Ovary (tissue), 7 donors: ENCODE measurements at regions not wholly inside any gene's neighbourhood (a gene's known extent, or its start where the extent isn't known, plus 50 kb on each side); places are given as distances from the start of the nearest gene placed in this dataset.

Experiments used
- DNase-seq, 5 donors: peaks; one replicate each; pipeline ENCODE4 v3.0.0-alpha.2; 2019 to 2020
- H3K27ac ChIP-seq, 2 donors: fragments of 200-600 bp; one replicate each; pipeline versions ENCODE4 v1.5.1 to v1.8.0; 2019 to 2022
- H3K27me3 ChIP-seq: fragments of 200-600 bp; one replicate; pipeline ENCODE4 v1.8.0; 2022
- H3K36me3 ChIP-seq: fragments of 200-600 bp; sonication (generic); one replicate; pipeline ENCODE4 v1.5.1; 2019
- H3K4me1 ChIP-seq: one replicate; pipeline ENCODE4 v1.8.1; 2013; ENCODE audit warnings: mild to moderate bottlenecking, moderate library complexity; ENCODE audit not compliant: insufficient read depth
- H3K4me3 ChIP-seq: fragments of 200-600 bp; sonication (generic); one replicate; pipeline ENCODE4 v1.5.1; 2017
- H3K9me3 ChIP-seq, 2 donors: fragments of 200-600 bp in 1 of 2; sonication (generic) in 1 of 2; one replicate each; pipeline versions ENCODE4 v1.5.1 to v1.8.1; 2013 to 2019; ENCODE audit warnings: mild to moderate bottlenecking in 1 of 2, moderate library complexity in 1 of 2
- CTCF ChIP-seq, 3 donors: fragments of 450-650 bp in 2 of 3; fragments of 200-600 bp in 1 of 3; IDR thresholded peaks; one replicate each; pipeline versions ENCODE4 v1.5.1 to v1.8.0; 2016 to 2022; ENCODE audit warnings: antibody characterized with exemption in 3 of 3, mild to moderate bottlenecking in 1 of 3
- EP300 ChIP-seq: sonication (generic); formaldehyde crosslinking; IDR thresholded peaks from one replicate; pipeline ENCODE4 v1.6.1; 2017; ENCODE audit warnings: antibody characterized with exemption
- POLR2A ChIP-seq: fragments of 450-650 bp; IDR thresholded peaks from one replicate; pipeline ENCODE4 v1.6.1; 2017; ENCODE audit warnings: antibody characterized with exemption, mild to moderate bottlenecking, moderate library complexity
- WGBS, 3 donors: extraction: QIAGEN DNeasy Blood & Tissue Kit in 1 of 3; methylation state at CpG; one replicate each; pipeline versions ENCODE4 v1.1.5 to v1.1.7; 2013 to 2017; 5-methylcytosine and 5-hydroxymethylcytosine counted together
- intact Hi-C, 4 donors: fragments of 100-400 bp; cut with DNase I; formaldehyde crosslinking; loops; one replicate each; pipeline versions ENCODE4 v1.11.0 to v1.15.1; 2022 to 2023
- donor health status: DM: no; HTN: no; CAD: no; lungs with moderate emphysema.
- donor health status: DM: no; HTN: no; CAD: no.
- donor health status: Bipolar disorder and iron deficiency.
- donor health status: DM: no; HTN: no; CAD: no.
- donor health status: DM: yes; HTN: yes; CAD: no.

- H3K27ac ChIP-seq: no peak overlapping the region
- no peaks in the 10 kb centered on the region for H3K27me3 ChIP-seq
- 2 to 4% (median 3%) methylated on average over 50 to 51 of the region's 51 CpGs for WGBS, 3 donors
- no peaks in the 10 kb centered on the region for H3K9me3 ChIP-seq
- no peaks in the 10 kb centered on the region for H3K36me3 ChIP-seq
- H3K4me1 ChIP-seq: no peaks in the 10 kb centered on the region
- H3K4me3 ChIP-seq: no peak overlapping the region
- no peak for TF ChIP-seq CTCF (IDR thresholded peaks at IDR 0.05)
- TF ChIP-seq EP300: no peak
- no peak for TF ChIP-seq POLR2A
- no peak for DNase-seq
- intact Hi-C loops: no loop called here
These were observed 93.6 kb upstream of the SMYD2 start for GRCh38 chr1:214187121-214187900.

GRCh38 chr1:214187933-214188332 lies 93.0 kb upstream of the SMYD2 start:
- TF ChIP-seq CTCF (IDR thresholded peaks at IDR 0.05) (no peak), POLR2A (no peak), EP300 (no peak)
- Histone ChIP-seq H3K4me3 (no peak overlapping the region), H3K4me1 (no peaks in the 10 kb centered on the region), H3K27ac (no peak overlapping the region), H3K36me3 (no peaks in the 10 kb centered on the region), H3K27me3 (no peaks in the 10 kb centered on the region), H3K9me3 (no peaks in the 10 kb centered on the region)
- 26 to 36% (median 32%) methylated on average over 7 of the region's 7 CpGs for WGBS, 3 donors
- no peak for DNase-seq
- intact Hi-C loops: no loop called here

GRCh38 chr1:214188835-214189234 lies 92.1 kb upstream of the SMYD2 start:
- Histone ChIP-seq H3K9me3 (no peaks in the 10 kb centered on the region), H3K36me3 (no peaks in the 10 kb centered on the region), H3K4me1 (no peaks in the 10 kb centered on the region), H3K27me3 (no peaks in the 10 kb centered on the region), H3K27ac (no peak overlapping the region), H3K4me3 (no peak overlapping the region)
- 76 to 93% (median 89%) methylated on average over 2 of the region's 2 CpGs for WGBS, 3 donors
- TF ChIP-seq POLR2A (no peak), CTCF (IDR thresholded peaks at IDR 0.05) (no peak), EP300 (no peak)
- intact Hi-C loops: no loop called here
- DNase-seq: no peak

- intact Hi-C loops: no loop called here
- H3K27ac ChIP-seq: no peak overlapping the region
- no peak for DNase-seq
- H3K4me1 ChIP-seq: no peaks in the 10 kb centered on the region
- no peak overlapping the region for H3K4me3 ChIP-seq
- H3K27me3 ChIP-seq: no peaks in the 10 kb centered on the region
- TF ChIP-seq EP300 (no peak), CTCF (IDR thresholded peaks at IDR 0.05) (no peak), POLR2A (no peak)
- no peaks in the 10 kb centered on the region for H3K9me3 ChIP-seq
- 55 to 62% (median 58%) methylated on average over 13 of the region's 13 CpGs for WGBS, 3 donors
- no peaks in the 10 kb centered on the region for H3K36me3 ChIP-seq
These were observed 87.9 kb upstream of the SMYD2 start for GRCh38 chr1:214192825-214193643.
